ENCODE measurements at regions not wholly inside any gene's neighbourhood (a gene's known extent, or its start where the extent isn't known, plus 50 kb on each side); places are given as distances from the start of the nearest gene placed in this dataset.

GRCh38 chr6:14905201-14905600, 340.7 kb upstream of the JARID2 start:
- Histone ChIP-seq H3K27ac (ENCODE audit: poor library complexity, severe bottlenecking) (no peak overlapping the region), H3K36me3 (ENCODE audit: low read depth) (no peaks in the 10 kb centered on the region), H3K27me3 (ENCODE audit: insufficient read depth, poor library complexity, severe bottlenecking) (no peaks in the 10 kb centered on the region), H3K4me3 (ENCODE audit: severe bottlenecking) (no peak overlapping the region), H3K4me1 (ENCODE audit: insufficient read depth, poor library complexity, severe bottlenecking) (no peaks in the 10 kb centered on the region), H3K9me3 (ENCODE audit: severe bottlenecking) (no peaks in the 10 kb centered on the region)
- ATAC-seq (ENCODE audit: low read depth) (no peak), DNase-seq (ENCODE audit: low spot score) (no peak)
- TF ChIP-seq CTCF (IDR thresholded peaks at IDR 0.05; ENCODE audit: poor library complexity, severe bottlenecking) = no peak

- H3K4me1 ChIP-seq (ENCODE audit: insufficient read depth, poor library complexity, severe bottlenecking) = no peaks in the 10 kb centered on the region
- H3K9me3 ChIP-seq (ENCODE audit: severe bottlenecking) = no peaks in the 10 kb centered on the region
- no peaks in the 10 kb centered on the region for H3K27me3 ChIP-seq (ENCODE audit: insufficient read depth, poor library complexity, severe bottlenecking)
- H3K27ac ChIP-seq (ENCODE audit: poor library complexity, severe bottlenecking) = no peak overlapping the region
- H3K4me3 ChIP-seq (ENCODE audit: severe bottlenecking) = no peak overlapping the region
- no peak for TF ChIP-seq CTCF (IDR thresholded peaks at IDR 0.05; ENCODE audit: poor library complexity, severe bottlenecking)
- no peak for ATAC-seq (ENCODE audit: low read depth)
- H3K36me3 ChIP-seq (ENCODE audit: low read depth) = no peaks in the 10 kb centered on the region
- DNase-seq (ENCODE audit: low spot score) = no peak
These were observed 339.2 kb upstream of the JARID2 start for GRCh38 chr6:14906621-14907020.

- Histone ChIP-seq H3K27me3 (ENCODE audit: insufficient read depth, poor library complexity, severe bottlenecking) (no peaks in the 10 kb centered on the region), H3K36me3 (ENCODE audit: low read depth) (no peaks in the 10 kb centered on the region), H3K4me1 (ENCODE audit: insufficient read depth, poor library complexity, severe bottlenecking) (no peaks in the 10 kb centered on the region), H3K9me3 (ENCODE audit: severe bottlenecking) (no peaks in the 10 kb centered on the region), H3K27ac (ENCODE audit: poor library complexity, severe bottlenecking) (no peak overlapping the region), H3K4me3 (ENCODE audit: severe bottlenecking) (no peak overlapping the region)
- no peak for DNase-seq (ENCODE audit: low spot score)
- ATAC-seq (ENCODE audit: low read depth) = no peak
- no peak for TF ChIP-seq CTCF (IDR thresholded peaks at IDR 0.05; ENCODE audit: poor library complexity, severe bottlenecking)
These were observed 334.9 kb upstream of the JARID2 start for GRCh38 chr6:14910692-14911547.

- Histone ChIP-seq H3K27me3 (ENCODE audit: insufficient read depth, poor library complexity, severe bottlenecking) (no peaks in the 10 kb centered on the region), H3K36me3 (ENCODE audit: low read depth) (no peaks in the 10 kb centered on the region), H3K27ac (ENCODE audit: poor library complexity, severe bottlenecking) (no peak overlapping the region), H3K4me3 (ENCODE audit: severe bottlenecking) (no peak overlapping the region), H3K4me1 (ENCODE audit: insufficient read depth, poor library complexity, severe bottlenecking) (no peaks in the 10 kb centered on the region), H3K9me3 (ENCODE audit: severe bottlenecking) (no peaks in the 10 kb centered on the region)
- no peak for ATAC-seq (ENCODE audit: low read depth)
- no peak for DNase-seq (ENCODE audit: low spot score)
- TF ChIP-seq CTCF (IDR thresholded peaks at IDR 0.05; ENCODE audit: poor library complexity, severe bottlenecking) = no peak
These were observed 333.6 kb upstream of the JARID2 start for GRCh38 chr6:14912226-14912625.

GRCh38 chr6:14912706-14913105, 333.2 kb upstream of the JARID2 start:
- no peaks in the 10 kb centered on the region for H3K36me3 ChIP-seq (ENCODE audit: low read depth)
- no peaks in the 10 kb centered on the region for H3K27me3 ChIP-seq (ENCODE audit: insufficient read depth, poor library complexity, severe bottlenecking)
- H3K27ac ChIP-seq (ENCODE audit: poor library complexity, severe bottlenecking) = no peak overlapping the region
- TF ChIP-seq CTCF (IDR thresholded peaks at IDR 0.05; ENCODE audit: poor library complexity, severe bottlenecking) = no peak
- H3K4me3 ChIP-seq (ENCODE audit: severe bottlenecking) = no peak overlapping the region
- no peaks in the 10 kb centered on the region for H3K9me3 ChIP-seq (ENCODE audit: severe bottlenecking)
- no peaks in the 10 kb centered on the region for H3K4me1 ChIP-seq (ENCODE audit: insufficient read depth, poor library complexity, severe bottlenecking)
- ATAC-seq (ENCODE audit: low read depth) = no peak
- no peak for DNase-seq (ENCODE audit: low spot score)
